Transverse colon (tissue), 4 donors: ENCODE measurements at regions not wholly inside any gene's neighbourhood (a gene's known extent, or its start where the extent isn't known, plus 50 kb on each side); places are given as distances from the start of the nearest gene placed in this dataset.

Source experiments
- POLR2AphosphoS5 ChIP-seq, 3 donors: sonication (generic); formaldehyde crosslinking; IDR thresholded peaks; one replicate each; pipeline ENCODE4 v1.6.1; 2016; ENCODE audit warnings: antibody characterized with exemption in 3 of 3
- TF ChIP-seq, protein P1 (sequence below), 5 experiments: fragments of 200-600 bp in 3 of 5; fragments of 450-650 bp in 2 of 5; sonication (generic) in 3 of 5; IDR thresholded peaks; 1 replicate in 2 of 5; 2 replicates in 3 of 5; pipeline ENCODE4 v1.5.1; 2016 to 2017; ENCODE audit warnings: antibody characterized with exemption in 5 of 5, inconsistent platforms in 3 of 5, mild to moderate bottlenecking in 2 of 5, moderate library complexity in 1 of 5

DNA sequence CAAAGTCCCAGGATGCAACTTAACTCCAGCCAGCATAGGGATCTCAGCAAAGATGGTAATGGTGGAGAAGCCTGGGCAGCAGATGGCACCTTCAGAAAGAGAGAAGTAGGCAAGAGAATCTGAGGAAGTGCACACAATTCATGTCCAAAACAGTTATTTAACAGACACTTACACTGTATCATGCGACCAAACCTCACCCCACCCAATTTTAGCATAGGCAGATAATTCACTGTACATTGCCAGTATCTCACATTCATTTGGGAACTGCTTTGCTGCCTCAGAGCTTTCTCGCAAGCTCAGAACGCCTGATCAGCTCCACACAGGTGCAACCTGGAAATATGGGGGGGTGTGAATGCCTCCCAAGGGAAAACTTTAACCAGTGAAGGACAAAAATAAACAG is 143.0 kb upstream of the MAOA start:
- TF ChIP-seq POLR2AphosphoS5 (IDR thresholded peaks at IDR 0.05): no peak
- TF ChIP-seq, protein P1, sequence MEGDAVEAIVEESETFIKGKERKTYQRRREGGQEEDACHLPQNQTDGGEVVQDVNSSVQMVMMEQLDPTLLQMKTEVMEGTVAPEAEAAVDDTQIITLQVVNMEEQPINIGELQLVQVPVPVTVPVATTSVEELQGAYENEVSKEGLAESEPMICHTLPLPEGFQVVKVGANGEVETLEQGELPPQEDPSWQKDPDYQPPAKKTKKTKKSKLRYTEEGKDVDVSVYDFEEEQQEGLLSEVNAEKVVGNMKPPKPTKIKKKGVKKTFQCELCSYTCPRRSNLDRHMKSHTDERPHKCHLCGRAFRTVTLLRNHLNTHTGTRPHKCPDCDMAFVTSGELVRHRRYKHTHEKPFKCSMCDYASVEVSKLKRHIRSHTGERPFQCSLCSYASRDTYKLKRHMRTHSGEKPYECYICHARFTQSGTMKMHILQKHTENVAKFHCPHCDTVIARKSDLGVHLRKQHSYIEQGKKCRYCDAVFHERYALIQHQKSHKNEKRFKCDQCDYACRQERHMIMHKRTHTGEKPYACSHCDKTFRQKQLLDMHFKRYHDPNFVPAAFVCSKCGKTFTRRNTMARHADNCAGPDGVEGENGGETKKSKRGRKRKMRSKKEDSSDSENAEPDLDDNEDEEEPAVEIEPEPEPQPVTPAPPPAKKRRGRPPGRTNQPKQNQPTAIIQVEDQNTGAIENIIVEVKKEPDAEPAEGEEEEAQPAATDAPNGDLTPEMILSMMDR (IDR thresholded peaks at IDR 0.05): no peak
